SJCRH30 (cell line): ENCODE measurements at regions not wholly inside any gene's neighbourhood (a gene's known extent, or its start where the extent isn't known, plus 50 kb on each side); places are given as distances from the start of the nearest gene placed in this dataset.
"Not testable (repeated sequence)": the region's sequence is repeated elsewhere in the genome, so short reads cannot be mapped to it uniquely, and the experiment has no call there.

ENCODE experiments used
- DNase-seq, 2 experiments: peaks; one replicate each; pipeline ENCODE4 v3.0.0-alpha.2; 2015 to 2020
- H3K27ac ChIP-seq: fragments of 250-450 bp; sonication (Bioruptor Pico); 2 replicates; pipeline ENCODE4 v1.5.1; 2020; ENCODE audit warnings: mild to moderate bottlenecking, moderate library complexity
- H3K27me3 ChIP-seq: fragments of 250-450 bp; sonication (Bioruptor Pico); 2 replicates; pipeline ENCODE4 v1.5.1; 2020; ENCODE audit warnings: mild to moderate bottlenecking, moderate library complexity
- H3K36me3 ChIP-seq: fragments of 250-450 bp; sonication (Bioruptor Pico); 2 replicates; pipeline ENCODE4 v1.5.1; 2020; ENCODE audit warnings: mild to moderate bottlenecking, moderate library complexity
- H3K4me1 ChIP-seq: fragments of 250-450 bp; sonication (Bioruptor Pico); 2 replicates; pipeline ENCODE4 v1.5.1; 2020; ENCODE audit warnings: mild to moderate bottlenecking, moderate library complexity
- H3K4me3 ChIP-seq: fragments of 250-450 bp; sonication (Bioruptor Pico); 2 replicates; pipeline ENCODE4 v1.5.1; 2020; ENCODE audit warnings: mild to moderate bottlenecking, moderate library complexity
- H3K9me3 ChIP-seq: fragments of 250-450 bp; sonication (Bioruptor Pico); replicated peaks from 2 replicates; pipeline ENCODE4 v1.5.1; 2020; ENCODE audit warnings: mild to moderate bottlenecking, moderate library complexity

- Histone ChIP-seq H3K4me3 (no peak overlapping the region), H3K9me3 (no peaks in the 10 kb centered on the region), H3K27me3 (peaks cover 3% of the 10 kb centered on the region), H3K36me3 (no peaks in the 10 kb centered on the region), H3K27ac (no peak overlapping the region), H3K4me1 (no peaks in the 10 kb centered on the region)
- no peak for DNase-seq
Observed at GRCh38 chr2:58768715-58769080, 527.6 kb upstream of the FANCL start.

- peaks cover 3% of the 10 kb centered on the region for H3K27me3 ChIP-seq
- H3K9me3 ChIP-seq, result no peaks in the 10 kb centered on the region
- no peak overlapping the region for H3K4me3 ChIP-seq
Observed at GRCh38 chr2:58767828-58768714, 526.9 kb upstream of the FANCL start.

GRCh38 chr2:58764338-58765104 is 523.4 kb upstream of the FANCL start:
- Histone ChIP-seq H3K4me3 (no peak overlapping the region), H3K36me3 (no peaks in the 10 kb centered on the region), H3K27me3 (peaks cover 3% of the 10 kb centered on the region; the same call in 1 of the 2 replicates), H3K27ac (no peak overlapping the region), H3K4me1 (no peaks in the 10 kb centered on the region), H3K9me3 (no peaks in the 10 kb centered on the region)
- no peak for DNase-seq

More at GRCh38 chr2:58767828-58768714, 526.9 kb upstream of the FANCL start:
- Histone ChIP-seq H3K36me3 (no peaks in the 10 kb centered on the region), H3K27ac (no peak overlapping the region), H3K4me1 (no peaks in the 10 kb centered on the region)
- no peak for DNase-seq

DNA sequence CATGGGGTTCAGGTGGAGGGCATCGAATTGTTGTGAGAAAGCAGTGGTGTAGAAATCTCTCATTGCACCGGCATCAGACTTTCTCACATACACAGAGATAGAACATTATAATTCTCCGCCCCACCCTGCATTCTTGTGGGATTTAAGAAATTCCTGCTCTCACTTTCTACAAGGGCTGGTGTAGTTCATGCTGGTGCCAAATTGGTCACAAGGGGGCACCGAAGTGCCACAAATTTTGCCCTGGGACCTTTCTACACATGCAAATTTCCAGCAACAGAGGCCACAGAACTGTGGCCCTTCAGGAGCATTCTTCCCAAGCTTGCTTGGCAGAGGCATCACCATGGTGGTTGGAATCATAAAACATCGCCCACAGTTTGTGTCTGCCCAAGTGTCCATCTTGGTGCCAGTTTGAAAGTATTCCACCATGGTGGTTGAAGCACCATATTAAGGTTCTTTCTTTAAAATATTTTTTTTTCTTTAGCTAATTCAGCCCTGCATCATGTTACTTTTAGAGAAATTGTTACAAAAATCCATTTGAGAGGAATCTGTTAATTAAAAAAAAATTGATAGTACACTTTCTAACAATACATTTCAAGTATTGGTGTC is 521.2 kb upstream of the FANCL start:
- Histone ChIP-seq H3K9me3 (no peaks in the 10 kb centered on the region), H3K27ac (no peak overlapping the region), H3K4me3 (no peak overlapping the region), H3K36me3 (no peaks in the 10 kb centered on the region), H3K27me3 (no peaks in the 10 kb centered on the region), H3K4me1 (no peaks in the 10 kb centered on the region)
- DNase-seq, result peak; percentile 50 to 71

- H3K9me3 ChIP-seq, result no peaks in the 10 kb centered on the region
- no peak overlapping the region for H3K4me3 ChIP-seq
- no peaks in the 10 kb centered on the region for H3K4me1 ChIP-seq
- H3K36me3 ChIP-seq, result no peaks in the 10 kb centered on the region
- H3K27me3 ChIP-seq, result peaks cover 3% of the 10 kb centered on the region; the same call in 1 of the 2 replicates
- no peak for DNase-seq
- no peak overlapping the region for H3K27ac ChIP-seq
Observed at GRCh38 chr2:58757971-58758370, 516.8 kb upstream of the FANCL start.

DNA sequence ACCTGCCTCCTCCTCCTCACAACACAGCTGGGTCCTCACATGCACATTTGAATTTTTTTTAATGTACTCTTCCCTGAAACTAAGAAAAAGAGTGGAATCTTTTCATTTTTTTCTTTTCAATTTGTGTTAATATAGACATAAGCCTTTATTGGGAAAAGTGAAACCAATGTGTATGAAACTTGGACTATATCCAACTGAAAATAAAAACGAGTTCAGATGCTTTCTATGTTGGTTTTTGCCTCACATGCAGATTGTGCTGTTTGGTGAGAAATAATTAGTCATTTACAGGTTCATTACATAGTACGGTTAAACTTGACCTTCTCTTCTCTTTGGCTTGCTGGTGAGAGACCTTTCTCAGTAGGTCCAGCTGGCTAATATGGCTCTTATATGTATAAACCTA is 515.2 kb upstream of the FANCL start:
- Histone ChIP-seq H3K36me3 (no peaks in the 10 kb centered on the region), H3K4me3 (no peak overlapping the region), H3K27ac (no peak overlapping the region), H3K27me3 (peaks cover 3% of the 10 kb centered on the region; the same call in 1 of the 2 replicates), H3K9me3 (no peaks in the 10 kb centered on the region), H3K4me1 (no peaks in the 10 kb centered on the region)
- no peak for DNase-seq

GRCh38 chr2:58752507-58752906 is 511.4 kb upstream of the FANCL start:
- not testable (repeated sequence) for DNase-seq, H3K4me3 ChIP-seq, H3K36me3 ChIP-seq, H3K9me3 ChIP-seq, H3K27ac ChIP-seq, H3K27me3 ChIP-seq, H3K4me1 ChIP-seq

DNA sequence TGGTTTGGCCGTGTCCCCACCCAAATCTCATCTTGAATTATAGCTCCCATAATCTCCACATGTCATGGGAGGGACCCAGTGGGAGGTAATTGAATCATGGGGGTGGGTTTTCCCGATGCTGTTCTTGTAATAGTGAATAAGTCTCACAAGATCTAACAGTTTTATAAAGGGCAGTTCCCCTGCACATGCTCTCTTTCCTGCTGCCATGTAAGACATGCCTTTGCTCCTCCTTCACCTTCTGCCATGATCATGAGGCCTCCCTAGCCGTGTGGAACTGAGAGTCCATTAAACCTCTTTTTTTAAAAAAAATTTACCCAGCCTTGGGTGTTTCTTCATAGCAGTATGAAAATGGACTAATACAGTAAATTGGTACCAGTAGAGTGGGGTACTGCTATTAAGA is 510.6 kb upstream of the FANCL start:
- not testable (repeated sequence) for H3K9me3 ChIP-seq, H3K36me3 ChIP-seq, H3K27me3 ChIP-seq, H3K4me3 ChIP-seq, DNase-seq, H3K27ac ChIP-seq, H3K4me1 ChIP-seq

DNA sequence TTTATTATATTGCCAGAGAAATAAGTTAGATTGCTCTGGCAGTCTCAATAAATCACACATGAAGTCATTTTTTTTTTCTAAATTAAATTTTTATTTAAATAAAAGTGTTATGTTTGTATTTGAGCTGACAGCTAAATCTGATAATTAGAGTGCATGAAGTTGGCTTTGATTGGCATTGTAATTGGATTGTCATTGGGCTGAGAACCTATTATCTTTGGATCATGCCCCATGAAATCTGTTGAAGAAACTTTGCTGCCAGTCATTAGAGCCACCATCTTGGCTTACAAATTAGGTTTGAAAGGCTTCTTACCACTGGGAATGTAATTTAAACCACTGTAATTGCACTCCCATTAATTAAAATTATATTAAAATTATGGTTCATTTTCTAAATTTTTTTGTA is 507.9 kb upstream of the FANCL start:
- no peak overlapping the region for H3K4me3 ChIP-seq
- no peaks in the 10 kb centered on the region for H3K9me3 ChIP-seq
- no peak for DNase-seq
- H3K27ac ChIP-seq, result no peak overlapping the region
- no peaks in the 10 kb centered on the region for H3K36me3 ChIP-seq
- no peaks in the 10 kb centered on the region for H3K4me1 ChIP-seq
- no peaks in the 10 kb centered on the region for H3K27me3 ChIP-seq

DNA sequence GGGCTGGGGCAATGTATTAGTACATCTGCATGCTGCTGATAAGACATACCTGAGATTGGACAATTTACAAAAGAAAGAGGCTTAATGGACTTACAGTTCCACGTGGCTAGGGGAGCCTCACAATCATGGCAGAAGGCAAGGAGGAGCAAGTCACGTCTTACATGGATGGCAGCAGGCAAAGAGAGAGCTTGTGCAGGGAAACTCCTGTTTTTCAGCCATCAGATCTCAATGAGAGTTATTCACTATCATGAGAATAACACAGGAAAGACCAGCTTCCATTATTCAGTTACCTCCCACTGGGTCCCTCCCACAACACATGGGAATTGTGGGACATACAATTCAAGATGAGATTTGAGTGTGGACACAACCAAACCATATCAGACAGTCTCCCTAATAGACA is 504.2 kb upstream of the FANCL start:
- not testable (repeated sequence) for H3K27me3 ChIP-seq, H3K9me3 ChIP-seq, H3K4me3 ChIP-seq, H3K27ac ChIP-seq, H3K4me1 ChIP-seq, DNase-seq, H3K36me3 ChIP-seq

- no peak for DNase-seq
- Histone ChIP-seq H3K36me3 (no peaks in the 10 kb centered on the region), H3K4me1 (no peaks in the 10 kb centered on the region), H3K27ac (no peak overlapping the region), H3K9me3 (no peaks in the 10 kb centered on the region), H3K4me3 (no peak overlapping the region), H3K27me3 (no peaks in the 10 kb centered on the region; the same call in 1 of the 2 replicates)
Observed at GRCh38 chr2:58740426-58740825, 499.3 kb upstream of the FANCL start.

GRCh38 chr2:58739033-58739432 is 497.9 kb upstream of the FANCL start:
- H3K4me3 ChIP-seq, result no peak overlapping the region

GRCh38 chr2:58734365-58734764 is 493.2 kb upstream of the FANCL start:
- no peaks in the 10 kb centered on the region for H3K36me3 ChIP-seq
- H3K27me3 ChIP-seq, result no peaks in the 10 kb centered on the region; the same call in 1 of the 2 replicates
- H3K27ac ChIP-seq, result no peak overlapping the region
- H3K4me1 ChIP-seq, result no peaks in the 10 kb centered on the region
- no peak for DNase-seq
- H3K4me3 ChIP-seq, result no peak overlapping the region
- H3K9me3 ChIP-seq, result no peaks in the 10 kb centered on the region

More at GRCh38 chr2:58739033-58739432, 497.9 kb upstream of the FANCL start:
- no peak overlapping the region for H3K27ac ChIP-seq
- H3K27me3 ChIP-seq, result no peaks in the 10 kb centered on the region; the same call in 1 of the 2 replicates
- no peaks in the 10 kb centered on the region for H3K4me1 ChIP-seq
- DNase-seq, result no peak
- H3K36me3 ChIP-seq, result no peaks in the 10 kb centered on the region
- H3K9me3 ChIP-seq, result no peaks in the 10 kb centered on the region

- H3K27ac ChIP-seq, result no peak overlapping the region
- H3K27me3 ChIP-seq, result no peaks in the 10 kb centered on the region; the same call in 1 of the 2 replicates
- H3K4me3 ChIP-seq, result no peak overlapping the region
- H3K9me3 ChIP-seq, result no peaks in the 10 kb centered on the region
- no peaks in the 10 kb centered on the region for H3K4me1 ChIP-seq
- no peaks in the 10 kb centered on the region for H3K36me3 ChIP-seq
- DNase-seq, result no peak
Observed at GRCh38 chr2:58732999-58733398, 491.9 kb upstream of the FANCL start.

DNA sequence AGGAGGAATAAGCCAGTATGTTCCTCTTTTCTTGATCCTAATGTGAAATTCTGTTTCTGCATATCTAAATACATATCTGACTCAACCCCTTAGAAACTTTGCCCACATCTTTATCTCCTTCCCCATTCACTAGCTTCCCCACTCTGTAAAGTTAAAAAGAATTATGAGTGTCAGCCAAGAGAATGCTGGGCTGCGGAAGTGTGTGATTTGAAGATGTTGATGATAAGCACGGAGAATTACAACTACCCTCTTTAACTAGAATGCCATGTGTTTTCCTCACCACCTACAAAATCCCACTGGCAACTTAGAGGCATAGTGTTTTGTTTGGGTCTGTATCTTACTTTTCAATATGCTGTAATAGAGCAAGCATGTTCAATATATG is 490.4 kb upstream of the FANCL start:
- no peak overlapping the region for H3K4me3 ChIP-seq
- DNase-seq, result no peak
- no peaks in the 10 kb centered on the region for H3K36me3 ChIP-seq
- H3K9me3 ChIP-seq, result no peaks in the 10 kb centered on the region
- H3K27ac ChIP-seq, result no peak overlapping the region
- no peaks in the 10 kb centered on the region for H3K4me1 ChIP-seq
- no peaks in the 10 kb centered on the region; the same call in 1 of the 2 replicates for H3K27me3 ChIP-seq
